Hematopoietic multipotent progenitor cell (in vitro differentiated cells): ENCODE measurements at regions not wholly inside any gene's neighbourhood (a gene's known extent, or its start where the extent isn't known, plus 50 kb on each side); places are given as distances from the start of the nearest gene placed in this dataset.
"Not testable (repeated sequence)": the region's sequence is repeated elsewhere in the genome, so short reads cannot be mapped to it uniquely, and the experiment has no call there.

Source experiments
- DNase-seq, 3 donors: peaks; one replicate each; pipeline ENCODE4 v3.0.0-alpha.2; 2011 to 2015; ENCODE audit warnings: low read depth in 2 of 3, low spot score in 2 of 3

DNA sequence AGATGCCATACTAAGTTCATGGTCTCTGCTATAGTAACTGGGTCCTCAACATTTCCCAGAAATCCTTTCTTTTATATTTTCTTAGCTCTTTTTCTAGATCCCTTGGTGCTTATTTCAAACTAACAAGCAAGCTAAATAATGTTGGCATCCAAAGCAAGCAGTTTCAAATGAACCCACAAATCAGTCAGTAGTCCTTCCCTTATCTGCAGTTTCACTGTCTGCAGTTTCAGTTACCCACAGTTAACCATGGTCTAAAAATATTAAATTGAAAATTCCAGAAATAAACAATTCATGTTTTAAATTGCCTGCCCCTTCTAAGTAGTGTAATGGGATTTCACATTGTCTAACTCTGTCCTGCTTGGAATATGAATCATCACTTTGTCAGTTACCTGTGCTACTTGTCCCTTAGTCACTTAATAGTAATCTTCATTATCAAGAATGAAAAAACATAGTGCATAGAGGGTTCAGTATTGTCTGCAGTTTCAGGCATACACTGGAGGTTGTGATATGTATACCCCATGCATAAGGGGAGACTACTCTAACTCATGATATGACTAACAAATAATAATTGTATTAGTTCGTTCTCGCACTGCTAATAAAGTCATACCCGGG is 633.7 kb downstream of the MECOM start:
- no peak for DNase-seq

DNA sequence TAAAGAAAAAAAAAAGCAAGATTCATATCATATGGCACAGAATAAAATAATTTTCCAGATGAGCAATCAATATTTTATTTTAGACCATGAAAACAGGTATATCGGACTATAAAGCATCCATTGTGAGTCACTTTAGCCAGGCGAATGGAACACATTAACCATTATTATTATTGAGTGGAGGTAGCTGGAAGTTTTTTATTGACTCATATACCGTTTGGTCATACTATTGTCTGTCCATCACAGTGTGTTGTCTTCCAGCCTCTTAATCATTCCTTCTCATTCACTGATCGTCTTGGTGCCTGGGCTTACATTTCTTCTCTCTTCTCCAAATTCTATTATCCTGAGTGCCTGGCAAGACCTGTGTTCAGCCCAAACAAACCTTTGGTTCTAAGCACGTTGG is 634.8 kb downstream of the MECOM start:
- no peak for DNase-seq

DNA sequence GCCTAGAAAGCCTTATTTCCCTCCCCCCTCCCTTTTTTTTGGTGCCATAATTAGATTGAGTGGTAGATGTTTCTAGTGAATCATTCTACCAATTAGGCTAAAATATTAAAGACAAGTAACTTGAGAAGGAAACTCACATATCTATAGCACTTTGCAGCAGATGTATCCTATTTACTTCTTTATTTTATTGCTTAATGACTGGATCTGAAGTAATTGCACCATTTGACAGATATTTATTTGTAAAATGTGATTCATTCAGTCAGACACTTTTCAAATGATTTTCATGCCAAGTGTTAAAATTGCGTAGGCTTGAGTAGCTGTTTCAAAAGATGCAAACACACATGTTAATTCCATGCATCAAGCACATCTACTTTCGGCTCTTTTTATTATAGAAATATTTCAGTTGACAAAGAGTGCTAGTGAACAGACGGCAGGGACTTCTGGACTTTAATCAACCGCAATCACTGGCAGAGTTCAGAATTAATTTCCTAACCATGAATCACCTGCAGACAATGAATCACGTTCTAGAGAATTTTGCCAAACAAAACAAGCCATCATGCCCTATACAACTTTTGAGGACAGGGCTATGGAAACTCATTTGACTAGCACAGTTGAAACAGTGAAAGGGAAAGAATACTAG is 636.8 kb downstream of the MECOM start:
- no peak for DNase-seq

DNA sequence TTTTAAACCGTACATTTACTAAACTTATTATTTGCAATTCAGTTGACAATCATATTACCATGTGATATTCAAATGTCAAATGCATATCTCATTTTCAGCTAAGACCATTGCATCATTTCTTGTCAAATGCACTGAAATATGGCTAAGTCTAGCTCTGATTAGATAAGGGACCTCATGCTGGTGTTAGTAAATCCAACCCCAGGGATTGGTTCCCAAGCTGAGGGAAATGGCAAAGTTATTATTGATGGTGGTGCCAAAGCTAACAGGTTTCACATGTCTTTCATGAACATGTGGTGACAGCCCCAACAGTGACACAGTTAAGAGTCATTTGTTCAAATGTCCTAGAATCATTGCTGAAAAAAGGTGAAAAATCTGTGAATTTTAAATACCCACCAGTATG is 641.1 kb downstream of the MECOM start:
- no peak for DNase-seq

DNA sequence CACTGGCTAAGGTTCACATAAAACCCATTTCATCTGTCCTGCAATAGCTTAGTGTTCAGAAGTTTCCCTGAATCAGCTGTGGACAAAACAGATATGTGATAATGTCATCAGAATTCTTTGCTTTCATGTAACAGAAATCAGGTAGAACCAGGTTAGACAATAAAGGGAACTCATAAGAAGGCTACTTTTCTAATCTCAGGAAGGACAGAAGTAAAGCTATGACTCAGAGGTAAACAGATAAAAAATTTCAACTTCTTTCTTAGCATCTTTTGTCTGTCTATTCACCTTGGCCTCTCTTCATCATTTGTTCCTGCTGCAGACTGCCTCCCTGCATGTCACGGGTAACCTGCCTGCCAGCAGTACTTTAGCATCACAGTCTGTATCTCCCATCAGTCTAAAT is 643.1 kb downstream of the MECOM start:
- DNase-seq: no peak

DNA sequence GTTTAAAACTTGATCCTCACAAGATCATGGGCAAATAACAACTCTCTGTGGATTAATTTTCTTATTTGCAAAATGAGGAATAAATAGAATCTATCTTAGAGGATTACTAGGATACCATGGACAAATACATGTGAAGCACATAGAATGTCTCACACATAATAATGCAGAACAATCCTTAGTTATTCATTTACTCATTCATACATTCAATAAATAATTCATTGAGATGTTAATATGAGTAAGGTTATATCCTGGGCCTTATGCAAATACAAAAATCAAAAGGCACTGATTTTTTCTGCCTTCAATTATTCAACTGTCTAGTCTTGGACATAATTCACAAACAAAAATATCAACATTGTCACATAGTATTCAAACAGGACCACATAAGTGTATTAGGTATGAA is 654.1 kb downstream of the MECOM start:
- DNase-seq: no peak

DNA sequence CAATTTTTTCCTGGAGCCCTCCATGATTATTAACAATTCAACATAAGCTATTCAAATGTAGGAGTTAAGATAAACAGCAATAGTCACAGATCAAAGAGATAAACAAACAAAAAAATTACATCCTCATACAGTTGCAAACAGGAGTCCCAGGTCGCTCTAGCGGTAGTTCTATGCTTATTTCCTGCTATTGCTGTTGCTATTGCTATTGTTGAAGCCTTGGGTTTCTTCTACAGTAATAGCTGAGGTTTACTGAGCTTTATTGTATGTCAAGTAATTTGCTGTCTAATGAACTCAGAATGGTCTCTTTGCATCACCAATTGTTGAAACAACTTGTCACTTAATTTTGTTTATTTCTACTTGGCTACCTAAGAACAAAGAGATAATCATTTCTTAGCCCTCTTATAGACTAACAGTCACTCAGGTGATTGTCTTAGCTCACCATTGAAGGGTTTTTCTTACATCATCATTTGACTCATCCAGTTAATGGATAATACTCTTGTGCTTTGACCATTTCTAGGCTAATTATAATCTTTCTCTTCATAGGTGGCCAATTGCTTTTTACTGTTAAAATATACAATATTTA is 654.6 kb downstream of the MECOM start:
- DNase-seq: no peak

DNA sequence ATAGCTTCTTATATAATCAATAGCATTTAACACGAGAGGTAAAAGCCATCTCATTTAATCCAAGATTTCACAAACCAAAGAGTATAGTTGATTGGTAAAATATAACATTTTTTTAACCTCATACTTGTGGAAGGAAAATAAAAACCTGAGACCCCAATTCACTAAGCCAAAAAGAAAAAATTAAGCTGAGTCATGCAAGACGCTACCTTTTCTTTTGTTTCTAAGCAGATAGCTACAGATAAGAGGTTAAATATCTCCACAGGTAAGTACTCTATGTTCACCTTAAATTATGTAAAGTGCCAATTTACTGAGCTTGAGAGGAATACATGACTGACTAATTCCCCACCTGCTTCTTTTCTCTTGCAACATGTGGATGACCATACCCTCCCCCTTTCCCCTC is 656.4 kb downstream of the MECOM start:
- DNase-seq: no peak

DNA sequence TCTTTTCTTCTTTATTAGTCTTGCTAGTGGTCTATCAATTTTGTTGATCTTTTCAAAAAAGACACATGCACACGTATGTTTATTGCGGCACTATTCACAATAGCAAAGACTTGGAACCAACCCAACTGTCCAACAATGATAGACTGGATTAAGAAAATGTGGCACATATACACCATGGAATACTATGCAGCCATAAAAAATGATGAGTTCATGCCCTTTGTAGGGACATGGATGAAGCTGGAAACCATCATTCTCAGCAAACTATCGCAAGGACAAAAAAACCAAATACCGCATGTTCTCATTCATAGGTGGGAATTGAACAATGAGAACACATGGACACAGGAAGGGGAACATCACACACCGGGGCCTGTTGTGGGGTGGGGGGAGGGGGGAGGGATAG is 657.1 kb downstream of the MECOM start:
- DNase-seq: not testable (repeated sequence)

DNA sequence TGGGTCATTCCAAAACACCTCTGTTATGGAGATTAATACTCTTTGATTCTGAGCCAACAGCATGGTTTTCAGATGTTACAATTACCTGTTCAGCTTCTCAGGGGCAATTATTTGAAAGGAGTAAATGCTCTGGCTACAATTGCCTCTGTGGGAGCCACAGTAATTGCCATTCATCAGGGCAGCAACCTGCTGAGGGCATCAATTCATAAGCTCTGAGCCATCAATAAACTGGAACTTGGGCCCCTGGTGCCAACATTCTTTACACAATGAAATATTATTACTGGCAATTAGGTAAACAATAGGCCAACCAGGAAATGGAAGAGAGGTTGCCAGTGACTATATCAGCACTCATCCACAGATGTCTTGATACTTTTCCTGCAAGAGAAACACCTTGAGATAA is 660.8 kb downstream of the MECOM start:
- no peak for DNase-seq

DNA sequence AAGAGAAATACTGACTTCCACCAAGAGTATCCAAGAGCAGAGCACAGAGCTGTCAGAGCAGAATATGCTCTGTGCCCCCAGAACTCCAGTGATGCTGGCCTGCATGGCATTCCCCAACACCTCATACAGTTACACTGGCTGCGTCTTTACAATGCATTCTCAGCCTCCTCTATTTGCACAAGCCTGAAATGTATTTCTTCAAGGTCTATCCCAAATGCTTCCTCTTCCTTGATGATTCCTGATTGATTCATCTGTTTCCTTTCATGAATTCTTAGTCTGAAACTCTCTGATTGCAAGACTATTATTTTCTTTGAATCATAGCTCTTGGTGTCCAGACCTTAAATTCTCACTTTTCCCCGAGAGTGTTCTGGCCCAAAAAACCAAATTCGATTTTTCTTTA is 664.7 kb downstream of the MECOM start:
- no peak for DNase-seq

DNA sequence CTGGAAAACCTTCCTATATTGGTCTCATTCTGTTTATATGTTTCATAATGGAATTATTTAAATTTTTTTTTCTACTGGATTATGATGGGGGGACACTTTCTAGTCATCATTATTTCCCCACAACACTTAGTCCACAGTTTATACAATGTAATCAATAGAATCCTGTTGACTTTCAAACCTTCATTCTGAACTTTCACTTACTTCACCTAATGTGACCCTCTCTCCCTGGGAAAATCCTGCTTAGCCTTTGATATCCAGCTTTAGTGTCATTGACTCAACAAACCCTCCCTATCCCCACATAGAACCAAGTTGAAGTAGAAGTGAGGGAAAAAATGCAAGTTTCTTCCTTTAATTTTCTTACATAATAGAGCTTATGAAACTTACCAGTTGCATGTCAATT is 666.0 kb downstream of the MECOM start:
- DNase-seq: no peak

DNA sequence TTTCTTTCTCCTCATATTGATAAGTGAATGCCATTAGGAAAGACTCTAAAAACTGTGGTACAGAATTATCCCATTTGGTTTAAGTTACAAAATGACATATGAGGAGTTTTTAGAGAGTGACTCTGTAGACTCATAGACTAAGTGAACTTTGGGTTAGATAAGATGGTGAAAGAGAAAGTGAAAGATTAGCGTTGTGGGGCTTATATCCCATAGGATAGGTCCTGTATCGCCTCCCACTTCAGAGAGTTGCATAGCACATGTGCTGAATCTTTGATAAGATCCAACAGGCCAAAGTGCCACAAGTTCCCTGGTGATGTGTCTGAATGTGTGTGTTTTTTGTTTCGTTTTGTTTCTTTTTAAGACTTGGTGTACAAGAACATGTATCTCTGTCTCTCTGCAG is 666.9 kb downstream of the MECOM start:
- no peak for DNase-seq

DNA sequence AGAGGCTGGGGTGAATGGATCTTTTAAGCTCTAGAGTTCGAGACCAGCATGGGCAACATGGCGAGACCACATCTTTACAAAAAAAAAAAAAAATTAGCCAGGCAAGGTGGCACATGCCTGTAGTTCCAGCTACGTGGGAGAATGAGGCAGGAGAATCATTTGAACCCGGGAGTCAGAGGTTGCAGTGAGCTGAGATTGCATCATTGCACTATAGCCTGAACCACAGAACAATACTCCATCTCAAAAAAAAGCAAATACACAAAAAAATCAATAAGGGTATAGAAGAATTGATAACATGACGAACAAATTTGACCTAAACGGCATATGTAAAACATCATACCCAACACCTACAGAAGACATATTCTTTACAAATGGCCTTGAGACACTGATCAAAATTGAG is 668.4 kb downstream of the MECOM start:
- DNase-seq: no peak

DNA sequence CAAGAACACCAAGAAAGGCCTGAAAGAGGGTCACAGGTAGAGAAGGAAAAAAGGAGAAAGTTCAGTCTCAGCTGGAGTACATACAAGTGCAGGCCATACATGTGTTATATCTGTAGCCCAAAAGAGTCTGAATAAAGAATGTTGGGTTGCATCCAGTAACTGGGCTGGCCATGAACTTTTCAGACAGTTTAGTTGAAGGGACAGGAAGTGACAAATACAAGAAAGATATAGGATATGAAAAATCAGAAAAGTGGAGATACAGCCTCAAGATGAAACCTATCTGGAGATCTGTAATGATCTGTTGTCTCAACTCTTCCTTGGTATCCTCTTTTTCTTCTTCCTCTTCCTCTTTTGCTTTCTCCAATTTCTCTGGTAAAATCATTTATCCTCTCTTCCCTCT is 671.7 kb downstream of the MECOM start:
- DNase-seq: no peak

DNA sequence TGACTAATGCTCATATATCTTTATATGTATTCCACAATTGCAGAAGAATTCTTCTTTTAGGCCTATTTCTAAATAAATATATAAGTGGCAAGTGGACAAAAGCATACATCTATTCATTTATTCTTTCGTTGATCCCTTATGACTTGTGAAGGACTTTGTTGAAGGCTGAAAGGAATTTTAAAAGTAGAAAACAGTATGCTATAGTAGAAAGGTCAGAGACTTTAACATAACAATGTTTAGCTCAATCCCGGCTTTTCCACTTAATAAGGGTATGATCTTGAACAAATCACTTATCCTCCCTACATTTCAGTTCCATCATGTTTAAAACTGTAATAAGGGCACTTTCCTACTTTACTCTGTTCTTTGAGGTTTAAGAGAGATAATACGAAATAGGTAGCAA is 672.9 kb downstream of the MECOM start:
- no peak for DNase-seq

DNA sequence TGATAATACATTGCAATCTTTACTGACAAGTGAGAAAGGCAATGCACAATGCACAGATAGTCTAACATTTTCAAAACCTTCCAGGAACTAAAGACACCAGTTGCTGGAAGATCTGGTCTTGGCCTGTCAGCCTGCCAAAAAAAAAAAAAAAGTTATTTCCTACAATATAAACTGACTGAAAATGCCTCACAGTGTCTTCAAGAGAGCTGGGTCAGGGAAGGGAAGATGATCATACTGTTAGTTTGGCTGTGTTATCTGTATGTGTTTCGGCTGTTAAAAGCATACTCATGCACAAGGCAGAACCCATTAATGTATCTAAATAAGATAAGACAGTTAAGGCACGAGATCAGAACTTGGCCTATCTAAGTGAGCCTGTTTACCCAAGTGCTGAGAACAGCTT is 673.4 kb downstream of the MECOM start:
- no peak for DNase-seq

DNA sequence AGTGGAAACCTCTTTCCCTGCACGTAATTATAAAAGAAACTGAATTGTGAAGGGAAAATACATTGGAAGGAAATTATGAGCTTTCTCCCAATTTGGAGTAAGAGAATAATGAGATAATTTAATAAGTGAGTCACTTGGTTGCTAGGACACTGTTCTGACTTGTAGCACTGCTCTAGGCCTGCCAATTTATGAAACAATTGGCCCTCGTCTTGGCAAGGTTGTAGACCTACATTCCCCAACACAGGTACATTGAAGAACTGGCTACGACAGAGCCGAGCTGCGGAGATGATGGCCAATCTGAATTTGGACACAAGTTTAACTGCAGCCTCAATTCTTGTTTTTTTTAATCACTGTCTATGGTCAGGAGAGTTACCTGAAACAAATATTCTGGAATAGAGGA is 674.1 kb downstream of the MECOM start:
- no peak for DNase-seq

DNA sequence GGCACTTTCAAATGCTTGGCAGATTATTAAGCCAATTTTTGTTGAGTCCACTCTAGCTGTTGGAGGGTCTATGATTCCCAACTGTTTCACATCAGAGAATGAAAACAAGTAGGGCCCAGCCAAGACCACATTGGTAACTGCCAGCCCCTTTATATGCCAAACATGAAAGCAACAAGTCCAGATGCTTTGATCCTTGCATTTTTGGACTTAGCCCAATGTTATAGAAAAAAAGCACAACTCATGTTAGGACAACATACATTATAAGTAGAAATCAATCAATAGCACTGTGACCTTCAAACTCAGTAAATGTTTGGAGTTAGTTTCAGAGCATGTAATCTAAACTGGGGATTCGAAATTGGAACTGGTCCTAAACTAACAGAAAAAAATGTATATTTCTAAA is 674.7 kb downstream of the MECOM start:
- DNase-seq: no peak

DNA sequence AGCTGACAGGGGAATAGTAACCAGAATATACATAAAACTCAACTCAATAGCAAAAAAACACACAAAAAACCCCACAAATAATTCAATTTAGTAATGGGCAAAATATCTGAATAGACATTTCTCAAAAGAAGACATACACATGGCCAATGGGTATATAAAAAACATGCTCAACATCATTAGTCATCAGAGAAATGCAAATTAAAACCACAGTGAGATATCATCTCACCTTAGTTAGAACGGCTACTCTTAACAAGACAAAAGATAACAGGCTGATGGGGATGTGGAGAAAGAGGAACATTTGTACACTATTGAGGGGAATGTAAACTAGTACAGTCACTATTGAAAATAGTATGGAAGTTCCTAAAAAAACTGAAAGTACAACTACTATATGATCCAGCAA is 678.6 kb downstream of the MECOM start:
- DNase-seq: no peak

DNA sequence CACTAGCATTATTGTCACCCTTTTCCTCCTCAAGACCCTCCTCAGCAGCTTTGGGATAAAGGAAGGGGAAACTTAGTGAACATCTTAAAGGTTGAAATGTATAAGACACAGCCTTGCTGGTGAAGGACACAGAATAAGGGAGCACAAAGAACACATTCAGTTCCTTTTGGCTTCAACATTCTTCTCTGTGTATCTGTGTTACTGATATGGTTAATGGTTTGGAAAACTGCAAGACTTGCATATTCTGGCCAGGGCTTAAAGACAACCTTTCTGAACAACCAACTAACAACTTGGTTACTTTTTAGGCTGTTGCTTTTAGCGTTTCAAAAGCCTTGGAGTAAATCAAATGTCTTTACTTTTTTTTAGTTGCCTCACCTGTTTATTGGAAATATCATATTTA is 680.5 kb downstream of the MECOM start:
- no peak for DNase-seq

DNA sequence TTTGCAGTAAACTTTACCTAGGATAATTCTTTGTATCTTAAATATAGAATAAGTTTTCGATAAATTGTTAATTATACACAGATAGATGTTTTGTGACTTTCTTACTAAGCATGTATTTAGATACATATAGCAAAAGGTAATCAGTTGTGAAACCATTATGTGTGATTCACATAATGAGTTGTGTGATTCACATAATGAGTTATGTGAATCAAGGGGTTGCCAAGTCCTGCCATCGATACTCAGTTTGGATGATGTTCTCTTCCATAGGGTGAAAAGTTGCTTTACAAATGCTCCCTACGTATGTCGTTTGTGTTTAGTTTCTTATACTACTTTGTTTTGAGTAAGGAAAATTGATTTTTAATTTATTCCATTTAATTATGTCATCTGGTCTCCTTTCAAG is 682.1 kb downstream of the MECOM start:
- no peak for DNase-seq
